Muscle of arm (tissue), 1 donor: ENCODE measurements at regions not wholly inside any gene's neighbourhood (a gene's known extent, or its start where the extent isn't known, plus 50 kb on each side); places are given as distances from the start of the nearest gene placed in this dataset.

Experiments used
- DNase-seq: peaks from one replicate; pipeline ENCODE4 v3.0.0-alpha.2; 2013

DNA sequence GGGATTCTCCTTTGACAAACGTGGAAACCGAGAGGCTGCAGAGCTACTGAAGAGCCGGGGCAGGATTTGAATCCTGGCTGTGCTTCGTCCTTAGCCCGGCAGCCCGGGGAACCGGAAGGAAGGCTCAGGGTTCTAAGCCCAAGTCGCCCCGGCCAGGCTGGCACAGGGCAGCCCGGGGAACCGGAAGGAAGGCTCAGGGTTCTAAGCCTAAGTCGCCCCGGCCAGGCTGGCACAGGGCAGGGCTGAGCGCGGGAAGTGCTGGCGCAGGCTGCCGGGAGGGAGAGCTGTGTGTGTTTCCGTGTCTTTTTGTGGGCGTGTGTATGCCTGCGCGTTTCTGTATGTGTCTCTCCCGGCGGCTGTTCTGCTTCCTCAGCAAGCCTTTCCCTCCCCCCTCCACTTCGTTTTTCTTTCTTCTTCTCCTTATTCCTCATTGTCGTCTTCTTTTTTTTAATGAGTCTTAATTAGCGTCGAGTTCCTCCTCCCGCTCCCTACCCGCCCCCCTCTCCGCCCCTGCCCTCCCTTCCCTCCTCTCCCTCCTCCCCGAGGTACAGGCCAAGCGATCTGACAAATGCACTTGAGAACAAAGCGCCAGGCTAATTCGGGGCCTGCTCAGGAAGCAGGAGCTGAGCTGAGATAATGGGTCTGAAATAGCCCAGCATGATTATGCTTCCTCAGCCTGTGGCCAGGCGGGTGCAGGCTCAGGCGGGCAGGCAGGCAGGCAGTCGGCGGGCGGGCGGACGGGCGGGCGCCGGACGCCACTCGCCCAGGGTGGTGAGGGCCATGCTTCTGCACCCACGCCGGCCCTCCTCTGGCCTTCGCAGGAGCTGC is 65.9 kb downstream of the EFNB1 start:
- DNase-seq, result peak; percentile 53

DNA sequence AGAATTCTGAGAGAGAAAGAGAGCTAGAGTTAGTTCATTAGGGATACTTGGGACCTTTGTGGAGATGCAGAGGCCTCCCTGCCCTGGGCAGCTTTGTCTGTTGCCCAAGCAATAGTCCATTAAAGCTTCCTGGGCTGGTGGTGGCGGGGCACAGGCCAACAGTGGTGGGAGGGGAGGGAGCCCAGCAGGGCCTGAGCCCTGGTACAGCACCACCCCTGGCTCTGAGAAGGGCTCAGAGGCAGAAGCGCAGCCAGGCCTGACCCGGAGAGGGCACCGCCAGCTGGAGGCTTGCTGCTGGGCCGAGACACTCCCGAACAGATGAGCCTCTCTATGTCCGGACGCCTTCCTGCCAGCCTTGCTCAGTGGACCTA is 65.3 kb downstream of the EFNB1 start:
- no peak for DNase-seq

DNA sequence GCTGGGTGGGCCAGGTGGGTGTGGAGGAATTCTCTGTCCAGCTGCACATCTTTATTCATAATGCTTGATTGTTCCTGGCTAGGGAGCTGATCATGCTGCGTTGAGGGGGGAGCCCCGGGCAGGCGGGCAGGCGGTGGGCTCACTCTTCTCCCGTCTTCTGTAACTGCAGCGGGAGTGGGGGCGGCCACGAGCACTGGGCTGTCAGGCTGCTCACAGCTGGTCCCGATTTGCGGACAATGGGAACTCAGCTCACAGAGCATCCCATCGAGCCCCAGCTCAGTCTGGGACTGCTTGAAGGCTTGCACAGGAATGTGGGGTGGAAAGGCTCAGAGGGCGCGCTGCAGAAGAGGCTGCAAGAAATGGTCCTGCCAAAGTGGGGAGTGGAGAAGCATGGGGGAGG is 63.8 kb downstream of the EFNB1 start:
- no peak for DNase-seq

DNA sequence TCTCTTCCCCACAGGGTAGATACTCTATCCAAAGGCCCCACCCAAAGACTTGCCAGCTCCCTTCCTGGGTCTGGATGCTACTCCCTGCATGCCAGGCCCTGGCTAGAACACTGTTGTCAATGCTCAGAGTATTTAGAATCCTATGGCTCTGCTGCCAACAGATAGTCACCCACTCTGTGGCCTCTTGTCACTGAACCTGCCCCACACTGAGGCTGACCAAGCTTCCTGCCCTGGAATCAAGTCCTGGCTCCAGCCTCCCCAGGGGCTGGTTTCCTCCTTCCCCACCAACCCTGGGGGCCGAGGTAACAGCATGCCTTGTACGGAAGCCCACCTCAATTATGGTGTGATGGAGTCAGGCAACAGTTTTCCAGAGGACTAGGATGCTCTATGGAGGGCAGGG is 63.3 kb downstream of the EFNB1 start:
- DNase-seq, result no peak
